ENCODE measurements at regions not wholly inside any gene's neighbourhood (a gene's known extent, or its start where the extent isn't known, plus 50 kb on each side); places are given as distances from the start of the nearest gene placed in this dataset.
"Not testable (repeated sequence)": the region's sequence is repeated elsewhere in the genome, so short reads cannot be mapped to it uniquely, and the experiment has no call there.

DNA sequence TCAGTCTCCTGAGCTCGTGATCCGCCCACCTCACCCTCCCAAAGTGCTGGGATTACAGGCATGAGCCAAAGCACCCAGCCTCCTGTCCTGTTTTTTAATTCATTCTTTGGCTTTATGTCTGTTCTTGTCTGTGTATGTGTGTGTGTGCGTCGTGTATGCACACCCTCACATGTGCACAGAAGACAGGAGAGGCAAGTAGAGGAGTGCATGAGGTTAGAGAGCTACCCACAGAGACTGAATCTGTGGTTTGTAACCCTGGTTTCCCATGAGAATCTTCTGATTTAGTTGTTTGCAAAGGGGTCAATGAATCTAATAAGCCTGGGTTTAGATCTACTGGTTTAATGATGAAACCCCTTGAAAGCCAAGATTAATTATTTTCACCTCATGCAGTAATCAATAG, 1090.0 kb downstream of the EPHA3 start:
- DNase-seq; H3K36me3 ChIP-seq (ENCODE audit: control insufficient read depth in 1 of 2, insufficient read depth in 2 of 2, low read length in 1 of 2); H3K27ac ChIP-seq (ENCODE audit: low read depth in 1 of 2, low read length in 2 of 2); H3K27me3 ChIP-seq (ENCODE audit: control insufficient read depth in 1 of 2, insufficient read depth in 2 of 2, low read length in 1 of 2); intact Hi-C loops (cut with DNase I); H3K4me1 ChIP-seq (ENCODE audit: control insufficient read depth in 1 of 2, insufficient read depth in 2 of 2, low read length in 2 of 2); H3K4me3 ChIP-seq (ENCODE audit: low read length in 2 of 2); ATAC-seq (ENCODE audit: low FRiP score); H3K9me3 ChIP-seq (ENCODE audit: control insufficient read depth, low read length): not testable (repeated sequence)
- 93% methylated on average over 4 of the region's 4 CpGs for WGBS, 2 donors

GRCh38 chr3:90202931-90203330, 1095.5 kb downstream of the EPHA3 start:
- H3K4me3 ChIP-seq (ENCODE audit: low read length in 2 of 2); intact Hi-C loops (cut with DNase I); DNase-seq; H3K27ac ChIP-seq (ENCODE audit: low read depth in 1 of 2, low read length in 2 of 2); H3K27me3 ChIP-seq (ENCODE audit: control insufficient read depth in 1 of 2, insufficient read depth in 2 of 2, low read length in 1 of 2); H3K9me3 ChIP-seq (ENCODE audit: control insufficient read depth, low read length); ATAC-seq (ENCODE audit: low FRiP score); H3K4me1 ChIP-seq (ENCODE audit: control insufficient read depth in 1 of 2, insufficient read depth in 2 of 2, low read length in 2 of 2); H3K36me3 ChIP-seq (ENCODE audit: control insufficient read depth in 1 of 2, insufficient read depth in 2 of 2, low read length in 1 of 2): not testable (repeated sequence)
- 23 to 26% methylated on average over 2 of the region's 2 CpGs for WGBS, 2 donors

GRCh38 chr3:90206482-90206881, 1099.1 kb downstream of the EPHA3 start:
- H3K27ac ChIP-seq (ENCODE audit: low read depth in 1 of 2, low read length in 2 of 2); H3K4me1 ChIP-seq (ENCODE audit: control insufficient read depth in 1 of 2, insufficient read depth in 2 of 2, low read length in 2 of 2); DNase-seq; H3K36me3 ChIP-seq (ENCODE audit: control insufficient read depth in 1 of 2, insufficient read depth in 2 of 2, low read length in 1 of 2); intact Hi-C loops (cut with DNase I); H3K27me3 ChIP-seq (ENCODE audit: control insufficient read depth in 1 of 2, insufficient read depth in 2 of 2, low read length in 1 of 2); H3K4me3 ChIP-seq (ENCODE audit: low read length in 2 of 2); ATAC-seq (ENCODE audit: low FRiP score); H3K9me3 ChIP-seq (ENCODE audit: control insufficient read depth, low read length): not testable (repeated sequence)
- WGBS, 2 donors, result 50 to 54% methylated on average over 2 of the region's 2 CpGs

- intact Hi-C loops (cut with DNase I); H3K9me3 ChIP-seq (ENCODE audit: control insufficient read depth, low read length): not testable (repeated sequence)
These were observed 1100.1 kb downstream of the EPHA3 start for GRCh38 chr3:90207353-90208097.

DNA sequence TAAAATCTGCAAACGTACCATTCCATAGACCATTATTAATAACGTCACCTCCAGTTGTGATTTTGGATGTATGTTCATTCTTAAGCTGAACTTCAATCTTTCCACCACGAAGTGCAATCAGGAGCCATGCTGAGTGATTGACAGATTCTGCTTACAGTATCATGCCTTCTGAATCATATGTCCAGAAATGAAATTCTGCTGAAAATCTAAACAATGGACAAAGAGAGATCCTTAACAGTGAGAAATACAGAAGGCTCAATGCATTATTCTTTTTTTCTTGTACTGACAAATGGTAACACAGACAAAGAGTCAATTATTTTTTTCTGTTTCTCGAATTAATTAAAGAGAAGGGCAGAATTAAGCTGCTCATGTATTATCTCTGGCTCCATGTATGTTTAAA, 1114.5 kb downstream of the EPHA3 start:
- WGBS, 2 donors, result 65 to 66% methylated on average over 4 of the region's 4 CpGs
- Histone ChIP-seq H3K27me3 (ENCODE audit: control insufficient read depth in 1 of 2, insufficient read depth in 2 of 2, low read length in 1 of 2) (no peaks in the 10 kb centered on the region), H3K27ac (ENCODE audit: low read depth in 1 of 2, low read length in 2 of 2) (no peak overlapping the region), H3K4me3 (ENCODE audit: low read length in 2 of 2) (no peak overlapping the region), H3K4me1 (ENCODE audit: control insufficient read depth in 1 of 2, insufficient read depth in 2 of 2, low read length in 2 of 2) (no peaks in the 10 kb centered on the region), H3K9me3 (ENCODE audit: control insufficient read depth, low read length) (no peaks in the 10 kb centered on the region), H3K36me3 (ENCODE audit: control insufficient read depth in 1 of 2, insufficient read depth in 2 of 2, low read length in 1 of 2) (no peaks in the 10 kb centered on the region)
- DNase-seq, result no peak
- ATAC-seq (ENCODE audit: low FRiP score), result no peak
- intact Hi-C loops (cut with DNase I), result no loop called here

More at GRCh38 chr3:90207353-90208097, 1100.1 kb downstream of the EPHA3 start:
- not testable (repeated sequence) for H3K36me3 ChIP-seq (ENCODE audit: control insufficient read depth in 1 of 2, insufficient read depth in 2 of 2, low read length in 1 of 2); H3K27me3 ChIP-seq (ENCODE audit: control insufficient read depth in 1 of 2, insufficient read depth in 2 of 2, low read length in 1 of 2); DNase-seq; H3K27ac ChIP-seq (ENCODE audit: low read depth in 1 of 2, low read length in 2 of 2); H3K4me1 ChIP-seq (ENCODE audit: control insufficient read depth in 1 of 2, insufficient read depth in 2 of 2, low read length in 2 of 2); H3K4me3 ChIP-seq (ENCODE audit: low read length in 2 of 2); ATAC-seq (ENCODE audit: low FRiP score)
- 69 to 79% methylated on average over 5 of the region's 5 CpGs for WGBS, 2 donors

- 21% methylated on average over 1 of the region's 1 CpG for WGBS, 2 donors
- no peaks in the 10 kb centered on the region for H3K4me1 ChIP-seq (ENCODE audit: control insufficient read depth in 1 of 2, insufficient read depth in 2 of 2, low read length in 2 of 2)
- ATAC-seq (ENCODE audit: low FRiP score) (peak; percentile 71), DNase-seq (no peak)
- no peaks in the 10 kb centered on the region for H3K9me3 ChIP-seq (ENCODE audit: control insufficient read depth, low read length)
- H3K4me3 ChIP-seq (ENCODE audit: low read length in 2 of 2), result no peak overlapping the region
- no peak overlapping the region for H3K27ac ChIP-seq (ENCODE audit: low read depth in 1 of 2, low read length in 2 of 2)
- no peaks in the 10 kb centered on the region for H3K36me3 ChIP-seq (ENCODE audit: control insufficient read depth in 1 of 2, insufficient read depth in 2 of 2, low read length in 1 of 2)
- intact Hi-C loops (cut with DNase I), result no loop called here
- no peaks in the 10 kb centered on the region for H3K27me3 ChIP-seq (ENCODE audit: control insufficient read depth in 1 of 2, insufficient read depth in 2 of 2, low read length in 1 of 2)
These were observed 1134.1 kb downstream of the EPHA3 start for GRCh38 chr3:90241481-90241880.

GRCh38 chr3:90253131-90253530, 1145.7 kb downstream of the EPHA3 start:
- WGBS, 2 donors, result 49 to 58% methylated on average over 2 of the region's 2 CpGs

GRCh38 chr3:90261481-90262433, 1154.3 kb downstream of the EPHA3 start:
- Histone ChIP-seq H3K4me1 (ENCODE audit: control insufficient read depth in 1 of 2, insufficient read depth in 2 of 2, low read length in 2 of 2) (no peaks in the 10 kb centered on the region), H3K4me3 (ENCODE audit: low read length in 2 of 2) (no peak overlapping the region), H3K9me3 (ENCODE audit: control insufficient read depth, low read length) (peaks cover 1% of the 10 kb centered on the region), H3K36me3 (ENCODE audit: control insufficient read depth in 1 of 2, insufficient read depth in 2 of 2, low read length in 1 of 2) (no peaks in the 10 kb centered on the region), H3K27me3 (ENCODE audit: control insufficient read depth in 1 of 2, insufficient read depth in 2 of 2, low read length in 1 of 2) (no peaks in the 10 kb centered on the region), H3K27ac (ENCODE audit: low read depth in 1 of 2, low read length in 2 of 2) (no peak overlapping the region)
- 71 to 74% methylated on average over 6 of the region's 6 CpGs for WGBS, 2 donors
- intact Hi-C loops (cut with DNase I), result no loop called here
- DNase-seq (no peak), ATAC-seq (ENCODE audit: low FRiP score) (no peak)

More at GRCh38 chr3:90253131-90253530, 1145.7 kb downstream of the EPHA3 start:
- no peak overlapping the region for H3K27ac ChIP-seq (ENCODE audit: low read depth in 1 of 2, low read length in 2 of 2)
- ATAC-seq (ENCODE audit: low FRiP score) (no peak), DNase-seq (no peak)
- intact Hi-C loops (cut with DNase I), result no loop called here
- no peaks in the 10 kb centered on the region for H3K36me3 ChIP-seq (ENCODE audit: control insufficient read depth in 1 of 2, insufficient read depth in 2 of 2, low read length in 1 of 2)
- no peaks in the 10 kb centered on the region for H3K9me3 ChIP-seq (ENCODE audit: control insufficient read depth, low read length)
- no peaks in the 10 kb centered on the region for H3K27me3 ChIP-seq (ENCODE audit: control insufficient read depth in 1 of 2, insufficient read depth in 2 of 2, low read length in 1 of 2)
- H3K4me3 ChIP-seq (ENCODE audit: low read length in 2 of 2), result no peak overlapping the region
- H3K4me1 ChIP-seq (ENCODE audit: control insufficient read depth in 1 of 2, insufficient read depth in 2 of 2, low read length in 2 of 2), result no peaks in the 10 kb centered on the region

Data from aorta (tissue), 5 donors.